WERI-Rb-1 (cell line): ENCODE measurements at regions not wholly inside any gene's neighbourhood (a gene's known extent, or its start where the extent isn't known, plus 50 kb on each side); places are given as distances from the start of the nearest gene placed in this dataset.
"Not testable (repeated sequence)": the region's sequence is repeated elsewhere in the genome, so short reads cannot be mapped to it uniquely, and the experiment has no call there.

Experiments used
- DNase-seq: peaks from one replicate; pipeline ENCODE4 v3.0.0-alpha.2; 2020
- H3K27ac ChIP-seq: fragments of 250-450 bp; sonication (Bioruptor Pico); 2 replicates; pipeline ENCODE4 v1.5.1; 2020; ENCODE audit warnings: mild to moderate bottlenecking, moderate library complexity
- H3K27me3 ChIP-seq: fragments of 250-450 bp; sonication (Bioruptor Pico); 2 replicates; pipeline ENCODE4 v1.5.1; 2021; ENCODE audit warnings: mild to moderate bottlenecking, low read depth, moderate library complexity; ENCODE audit not compliant: insufficient read depth, severe bottlenecking
- H3K36me3 ChIP-seq: fragments of 250-450 bp; sonication (Bioruptor Pico); 2 replicates; pipeline ENCODE4 v1.5.1; 2020; ENCODE audit warnings: mild to moderate bottlenecking, moderate library complexity
- H3K4me3 ChIP-seq: 2 replicates; pipeline ENCODE4 v1.5.1; 2011; ENCODE audit warnings: low read depth, mild to moderate bottlenecking, control low read depth, low read length
- H3K9me3 ChIP-seq: fragments of 250-450 bp; sonication (Bioruptor Pico); 2 replicates; pipeline ENCODE4 v1.5.1; 2021; ENCODE audit warnings: mild to moderate bottlenecking, moderate library complexity; ENCODE audit not compliant: severe bottlenecking
- TF ChIP-seq, protein P1 (sequence below): IDR thresholded peaks from 2 replicates; pipeline ENCODE4 v1.5.1; 2011; ENCODE audit warnings: low read depth, mild to moderate bottlenecking, control low read depth, inconsistent platforms, low read length

DNA sequence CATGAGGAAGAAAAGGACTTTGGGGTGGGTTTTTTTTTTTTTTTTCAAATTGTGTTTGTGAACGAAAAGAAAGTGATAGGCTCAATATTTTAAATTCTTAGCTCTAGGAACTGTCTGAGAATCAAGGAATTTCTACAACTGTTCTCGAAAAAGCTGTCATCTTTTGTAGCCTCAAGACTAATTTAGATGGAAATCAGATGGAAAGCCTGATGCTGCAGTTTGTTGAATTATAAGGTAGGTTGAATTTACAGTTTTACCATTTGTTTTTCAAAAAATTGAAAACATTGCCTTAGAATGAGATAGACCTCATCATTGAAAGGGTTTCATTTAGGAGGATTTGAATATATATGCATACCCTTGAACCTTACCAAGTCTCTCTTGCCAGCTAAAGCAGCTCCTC is 109.3 kb upstream of the TRHDE start:
- DNase-seq, result no peak
- H3K27ac ChIP-seq, result no peak overlapping the region
- TF ChIP-seq, protein P1, sequence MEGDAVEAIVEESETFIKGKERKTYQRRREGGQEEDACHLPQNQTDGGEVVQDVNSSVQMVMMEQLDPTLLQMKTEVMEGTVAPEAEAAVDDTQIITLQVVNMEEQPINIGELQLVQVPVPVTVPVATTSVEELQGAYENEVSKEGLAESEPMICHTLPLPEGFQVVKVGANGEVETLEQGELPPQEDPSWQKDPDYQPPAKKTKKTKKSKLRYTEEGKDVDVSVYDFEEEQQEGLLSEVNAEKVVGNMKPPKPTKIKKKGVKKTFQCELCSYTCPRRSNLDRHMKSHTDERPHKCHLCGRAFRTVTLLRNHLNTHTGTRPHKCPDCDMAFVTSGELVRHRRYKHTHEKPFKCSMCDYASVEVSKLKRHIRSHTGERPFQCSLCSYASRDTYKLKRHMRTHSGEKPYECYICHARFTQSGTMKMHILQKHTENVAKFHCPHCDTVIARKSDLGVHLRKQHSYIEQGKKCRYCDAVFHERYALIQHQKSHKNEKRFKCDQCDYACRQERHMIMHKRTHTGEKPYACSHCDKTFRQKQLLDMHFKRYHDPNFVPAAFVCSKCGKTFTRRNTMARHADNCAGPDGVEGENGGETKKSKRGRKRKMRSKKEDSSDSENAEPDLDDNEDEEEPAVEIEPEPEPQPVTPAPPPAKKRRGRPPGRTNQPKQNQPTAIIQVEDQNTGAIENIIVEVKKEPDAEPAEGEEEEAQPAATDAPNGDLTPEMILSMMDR, result no peak
- H3K4me3 ChIP-seq, result no peak overlapping the region
- no peaks in the 10 kb centered on the region for H3K27me3 ChIP-seq
- no peaks in the 10 kb centered on the region for H3K9me3 ChIP-seq
- no peaks in the 10 kb centered on the region for H3K36me3 ChIP-seq

DNA sequence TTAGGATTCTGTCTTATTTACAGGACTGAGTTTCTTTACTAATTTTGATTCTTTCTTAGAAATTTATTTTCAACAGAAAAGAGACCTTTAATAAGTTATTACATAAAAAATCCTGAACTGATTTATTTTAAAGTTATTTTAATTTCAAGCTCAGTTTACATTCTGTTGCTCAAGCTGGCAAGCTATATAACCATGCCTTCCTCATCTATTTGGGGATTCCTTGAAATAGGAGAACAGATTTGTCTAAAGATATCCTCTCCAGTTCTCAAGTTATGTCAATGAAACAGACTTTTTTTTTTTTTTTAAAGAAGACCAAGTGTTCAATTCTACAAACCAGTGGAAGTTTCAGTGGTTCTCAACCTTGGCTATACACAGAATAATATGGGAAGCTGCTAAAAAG is 103.3 kb upstream of the TRHDE start:
- H3K4me3 ChIP-seq, result no peak overlapping the region
- H3K36me3 ChIP-seq, result no peaks in the 10 kb centered on the region
- TF ChIP-seq, protein P1, result no peak
- H3K9me3 ChIP-seq, result no peaks in the 10 kb centered on the region
- no peak overlapping the region for H3K27ac ChIP-seq
- no peak for DNase-seq
- no peaks in the 10 kb centered on the region for H3K27me3 ChIP-seq

DNA sequence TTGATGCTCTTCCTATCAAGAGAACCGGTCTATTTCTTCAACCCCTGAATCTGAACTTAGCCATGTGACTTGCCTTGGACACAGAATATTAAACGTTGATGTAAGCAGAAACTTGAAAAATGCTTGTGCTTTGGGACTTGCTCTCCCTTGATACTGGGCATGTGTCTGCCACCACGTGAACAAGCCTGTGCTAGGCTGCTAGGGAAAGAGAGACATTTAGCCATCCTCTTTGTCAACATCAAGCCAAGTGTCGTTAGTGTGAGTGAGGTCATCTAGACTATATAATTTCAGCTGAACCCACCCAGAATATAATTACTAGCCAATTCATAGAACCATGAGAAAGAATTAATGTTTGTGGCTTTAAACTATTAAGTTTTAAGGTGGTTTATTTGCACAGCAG is 98.2 kb upstream of the TRHDE start:
- H3K27ac ChIP-seq, result no peak overlapping the region
- no peak for DNase-seq
- no peaks in the 10 kb centered on the region for H3K9me3 ChIP-seq
- H3K4me3 ChIP-seq, result no peak overlapping the region
- H3K27me3 ChIP-seq, result no peaks in the 10 kb centered on the region
- TF ChIP-seq, protein P1, result no peak
- H3K36me3 ChIP-seq, result no peaks in the 10 kb centered on the region

DNA sequence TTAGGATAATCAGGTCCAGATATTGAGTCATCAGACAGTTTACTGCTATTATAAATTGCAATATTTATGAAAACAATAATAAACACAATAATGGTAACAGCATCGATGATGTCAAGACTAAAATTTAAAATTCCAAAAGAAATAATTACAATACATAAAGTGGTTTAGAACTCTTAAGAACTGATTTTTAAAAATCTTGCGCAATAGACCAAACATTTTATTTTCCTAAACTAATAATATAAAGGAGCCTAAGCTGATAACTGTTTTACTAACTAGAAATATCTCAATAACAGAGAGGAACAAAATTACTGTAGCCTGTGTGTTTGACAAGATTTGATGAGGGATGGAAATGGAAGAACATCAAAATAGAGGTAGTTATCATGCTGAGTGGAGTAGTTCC is 93.9 kb upstream of the TRHDE start:
- H3K27me3 ChIP-seq, result no peaks in the 10 kb centered on the region
- H3K36me3 ChIP-seq, result no peaks in the 10 kb centered on the region
- no peaks in the 10 kb centered on the region for H3K9me3 ChIP-seq
- H3K27ac ChIP-seq, result no peak overlapping the region
- no peak for DNase-seq
- TF ChIP-seq, protein P1, result no peak
- H3K4me3 ChIP-seq, result no peak overlapping the region

DNA sequence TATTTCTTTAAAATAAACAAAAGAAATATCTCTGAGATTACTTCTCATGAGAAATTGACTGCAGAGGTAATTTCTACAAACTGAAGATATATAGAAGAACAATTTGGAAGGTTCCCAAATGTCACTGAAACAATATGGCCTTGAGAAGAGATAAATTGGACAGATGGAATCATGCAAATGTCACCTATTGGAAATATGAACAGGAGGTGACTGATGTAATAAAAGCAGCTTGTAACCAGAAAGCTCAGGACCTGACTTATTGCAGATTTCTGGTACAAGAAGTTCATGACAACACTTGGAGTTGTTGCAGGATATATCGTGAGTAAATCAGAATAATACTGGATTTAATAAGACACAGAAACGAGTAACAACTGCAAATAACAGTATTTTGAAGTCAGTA is 93.3 kb upstream of the TRHDE start:
- Histone ChIP-seq H3K9me3 (no peaks in the 10 kb centered on the region), H3K27ac (no peak overlapping the region), H3K36me3 (no peaks in the 10 kb centered on the region), H3K4me3 (no peak overlapping the region), H3K27me3 (no peaks in the 10 kb centered on the region)
- DNase-seq, result no peak
- TF ChIP-seq, protein P1, result no peak

- no peaks in the 10 kb centered on the region for H3K36me3 ChIP-seq
- no peaks in the 10 kb centered on the region for H3K27me3 ChIP-seq
- TF ChIP-seq, protein P1, result no peak
- H3K9me3 ChIP-seq, result no peaks in the 10 kb centered on the region
- no peak overlapping the region for H3K27ac ChIP-seq
- no peak overlapping the region for H3K4me3 ChIP-seq
- DNase-seq, result no peak
Observed at GRCh38 chr12:72179841-72180240, 92.3 kb upstream of the TRHDE start.

GRCh38 chr12:72184971-72185533 is 87.1 kb upstream of the TRHDE start:
- H3K9me3 ChIP-seq, H3K4me3 ChIP-seq, H3K27me3 ChIP-seq, H3K36me3 ChIP-seq, DNase-seq, H3K27ac ChIP-seq: not testable (repeated sequence)
